Peyer's patch (tissue), 4 donors: ENCODE measurements at regions not wholly inside any gene's neighbourhood (a gene's known extent, or its start where the extent isn't known, plus 50 kb on each side); places are given as distances from the start of the nearest gene placed in this dataset.

Experiments used
- CTCF ChIP-seq, 6 experiments: fragments of 450-650 bp in 4 of 6; fragments of 200-600 bp in 2 of 6; sonication (generic) in 1 of 6; IDR thresholded peaks; one replicate each; pipeline ENCODE4 v1.5.1; 2017 to 2019; ENCODE audit warnings: antibody characterized with exemption in 6 of 6, mild to moderate bottlenecking in 3 of 6, moderate library complexity in 1 of 6
- POLR2A ChIP-seq, 2 donors: fragments of 450-650 bp; IDR thresholded peaks; one replicate each; pipeline ENCODE4 v1.5.1; 2017; ENCODE audit warnings: antibody characterized with exemption in 2 of 2, mild to moderate bottlenecking in 2 of 2, moderate library complexity in 2 of 2

DNA sequence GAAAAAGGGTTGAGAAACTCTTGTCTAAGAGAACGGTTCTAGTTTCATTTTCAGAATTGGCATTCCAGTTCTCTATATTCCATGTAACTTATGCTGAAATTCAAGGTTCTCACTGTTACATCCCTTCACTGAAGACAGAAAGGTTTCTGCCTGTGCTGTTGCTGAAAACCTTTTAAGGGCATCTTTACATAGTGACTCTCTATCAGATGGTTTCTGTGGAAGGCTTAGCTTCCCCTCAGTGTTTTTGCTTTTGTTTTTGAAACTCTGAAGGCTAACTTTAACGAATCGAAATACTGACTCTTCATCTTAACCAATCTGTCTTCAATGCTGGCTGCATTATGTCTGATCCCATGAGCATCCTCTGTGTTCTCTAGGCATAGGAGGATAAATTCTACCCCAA lies 1286.2 kb upstream of the EYS start:
- no peak for TF ChIP-seq CTCF (IDR thresholded peaks at IDR 0.05)
- no peak for TF ChIP-seq POLR2A (IDR thresholded peaks at IDR 0.05)
